ENCODE measurements at regions not wholly inside any gene's neighbourhood (a gene's known extent, or its start where the extent isn't known, plus 50 kb on each side); places are given as distances from the start of the nearest gene placed in this dataset.

- TF ChIP-seq CTCF (IDR thresholded peaks at IDR 0.05) (no peak), POLR2A (IDR thresholded peaks at IDR 0.05) (no peak)
Observed at GRCh38 chr11:71364176-71364671, 84.0 kb downstream of the DHCR7 start.
